ENCODE measurements at regions not wholly inside any gene's neighbourhood (a gene's known extent, or its start where the extent isn't known, plus 50 kb on each side); places are given as distances from the start of the nearest gene placed in this dataset.

GRCh38 chr2:133673305-133673905 lies 105.1 kb upstream of the NCKAP5 start:
- H3K4ac ChIP-seq (ENCODE audit: low read depth, low read length): no peak overlapping the region
- no peak overlapping the region for H4K8ac ChIP-seq (replicated peaks; ENCODE audit: insufficient read length, low read depth, low read length)
- H3K23me2 ChIP-seq (ENCODE audit: insufficient read length, low read depth, low read length, poor library complexity, severe bottlenecking): no peaks in the 10 kb centered on the region
- H2AFZ ChIP-seq (ENCODE audit: low read length): no peak overlapping the region
- H3K9me3 ChIP-seq (ENCODE audit: control insufficient read depth, low read depth, low read length): no peaks in the 10 kb centered on the region
- Mint-ChIP-seq H3K27me3 (ENCODE audit: low read depth) (no peaks in the 10 kb centered on the region; the same call in 1 of the 2 replicates), H3K4me1 (peaks cover 24 to 29% of the 10 kb centered on the region in 2 experiments), H3K36me3 (ENCODE audit: insufficient read depth in 1 of 3, low read depth in 3 of 3) (peaks cover 2 to 13% (median 2%) of the 10 kb centered on the region in 3 experiments; a peak in 6 of 7 replicates), H3K9me3 (peaks cover 6 to 12% of the 10 kb centered on the region in 2 experiments; a peak in 4 of 5 replicates), H3K27ac (no peak overlapping the region), H3K4me3 (no peak overlapping the region)
- no peak overlapping the region for H3K14ac ChIP-seq (ENCODE audit: insufficient read depth, low read length)
- H2BK12ac ChIP-seq (ENCODE audit: insufficient read length, low read depth, low read length): no peak overlapping the region
- no CpG with 5 or more reads among the region's 6 CpGs for WGBS (ENCODE audit: extremely low coverage, insufficient read length, low lambda C conversion rate)
- no peak overlapping the region for H3K27ac ChIP-seq (ENCODE audit: insufficient read length, low read depth, low read length)
- no peak overlapping the region for H3K56ac ChIP-seq (ENCODE audit: insufficient read length, low read depth, low read length)
- H3K79me1 ChIP-seq (ENCODE audit: insufficient read depth, low read depth, low read length, poor library complexity, severe bottlenecking): no peaks in the 10 kb centered on the region
- H2BK15ac ChIP-seq (ENCODE audit: low read depth, low read length): no peak overlapping the region
- no peak overlapping the region for H4K91ac ChIP-seq (ENCODE audit: insufficient read length, low read depth, low read length)
- no peak overlapping the region for H2BK20ac ChIP-seq (ENCODE audit: low read depth, low read length, poor library complexity, severe bottlenecking)
- no peak overlapping the region for H4K5ac ChIP-seq (ENCODE audit: insufficient read length, low read depth, low read length)
- H3K79me2 ChIP-seq (ENCODE audit: insufficient read depth, low read length): no peaks in the 10 kb centered on the region
- H3T11ph ChIP-seq (ENCODE audit: low read length): no peak overlapping the region
- H3K27me3 ChIP-seq (ENCODE audit: insufficient read depth, low read length): no peaks in the 10 kb centered on the region
- no peak overlapping the region for H2BK120ac ChIP-seq (ENCODE audit: low read depth, low read length, poor library complexity, severe bottlenecking)
- H2BK5ac ChIP-seq (ENCODE audit: insufficient read length, low read length): no peak overlapping the region
- H3K4me2 ChIP-seq (ENCODE audit: insufficient read depth, insufficient read length, low read length): no peak overlapping the region
- H3K9ac ChIP-seq (ENCODE audit: extremely low read depth, insufficient read length, low read length): no peak overlapping the region
- H2AK5ac ChIP-seq (ENCODE audit: insufficient read length, low read length): no peak overlapping the region
- H3K4me1 ChIP-seq (ENCODE audit: insufficient read depth, low read length): peaks cover 5% of the 10 kb centered on the region; the same call in 1 of the 2 replicates
- H4K20me1 ChIP-seq (ENCODE audit: control insufficient read depth, insufficient read depth, insufficient read length): no peaks in the 10 kb centered on the region
- H3K18ac ChIP-seq (ENCODE audit: insufficient read length, low read depth, low read length): no peak overlapping the region
- DNase-seq: no peak
- H3K23ac ChIP-seq (ENCODE audit: insufficient read length, low read depth, low read length): no peak overlapping the region
- TF ChIP-seq, protein P1, sequence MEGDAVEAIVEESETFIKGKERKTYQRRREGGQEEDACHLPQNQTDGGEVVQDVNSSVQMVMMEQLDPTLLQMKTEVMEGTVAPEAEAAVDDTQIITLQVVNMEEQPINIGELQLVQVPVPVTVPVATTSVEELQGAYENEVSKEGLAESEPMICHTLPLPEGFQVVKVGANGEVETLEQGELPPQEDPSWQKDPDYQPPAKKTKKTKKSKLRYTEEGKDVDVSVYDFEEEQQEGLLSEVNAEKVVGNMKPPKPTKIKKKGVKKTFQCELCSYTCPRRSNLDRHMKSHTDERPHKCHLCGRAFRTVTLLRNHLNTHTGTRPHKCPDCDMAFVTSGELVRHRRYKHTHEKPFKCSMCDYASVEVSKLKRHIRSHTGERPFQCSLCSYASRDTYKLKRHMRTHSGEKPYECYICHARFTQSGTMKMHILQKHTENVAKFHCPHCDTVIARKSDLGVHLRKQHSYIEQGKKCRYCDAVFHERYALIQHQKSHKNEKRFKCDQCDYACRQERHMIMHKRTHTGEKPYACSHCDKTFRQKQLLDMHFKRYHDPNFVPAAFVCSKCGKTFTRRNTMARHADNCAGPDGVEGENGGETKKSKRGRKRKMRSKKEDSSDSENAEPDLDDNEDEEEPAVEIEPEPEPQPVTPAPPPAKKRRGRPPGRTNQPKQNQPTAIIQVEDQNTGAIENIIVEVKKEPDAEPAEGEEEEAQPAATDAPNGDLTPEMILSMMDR (conservative IDR thresholded peaks at IDR 0.05): no peak
